ENCODE measurements at regions not wholly inside any gene's neighbourhood (a gene's known extent, or its start where the extent isn't known, plus 50 kb on each side); places are given as distances from the start of the nearest gene placed in this dataset.

DNA sequence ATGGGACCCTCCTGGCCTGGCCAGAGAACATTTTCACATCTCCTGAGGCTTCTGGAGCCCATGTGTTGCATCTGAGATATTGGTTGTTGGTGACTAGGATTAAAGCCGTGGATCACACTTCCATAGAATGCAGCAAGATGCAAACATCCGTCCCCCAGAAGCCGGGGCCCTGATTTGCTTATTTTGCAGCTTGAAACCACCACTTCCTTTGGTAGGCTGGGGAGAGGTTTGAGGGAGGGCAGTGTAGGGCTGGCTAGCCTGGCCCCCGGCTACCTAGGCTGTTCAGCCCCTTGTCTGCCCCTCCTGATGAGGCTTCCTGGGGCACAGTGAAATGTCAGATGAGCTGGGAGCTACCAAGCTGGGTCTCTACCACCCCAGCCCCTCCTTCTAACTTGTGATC lies 209.7 kb upstream of the PWP1 start:
- H3K27ac ChIP-seq (ENCODE audit: extremely low read depth, low read depth, low read length) = no peak overlapping the region
- TF ChIP-seq, protein P1, sequence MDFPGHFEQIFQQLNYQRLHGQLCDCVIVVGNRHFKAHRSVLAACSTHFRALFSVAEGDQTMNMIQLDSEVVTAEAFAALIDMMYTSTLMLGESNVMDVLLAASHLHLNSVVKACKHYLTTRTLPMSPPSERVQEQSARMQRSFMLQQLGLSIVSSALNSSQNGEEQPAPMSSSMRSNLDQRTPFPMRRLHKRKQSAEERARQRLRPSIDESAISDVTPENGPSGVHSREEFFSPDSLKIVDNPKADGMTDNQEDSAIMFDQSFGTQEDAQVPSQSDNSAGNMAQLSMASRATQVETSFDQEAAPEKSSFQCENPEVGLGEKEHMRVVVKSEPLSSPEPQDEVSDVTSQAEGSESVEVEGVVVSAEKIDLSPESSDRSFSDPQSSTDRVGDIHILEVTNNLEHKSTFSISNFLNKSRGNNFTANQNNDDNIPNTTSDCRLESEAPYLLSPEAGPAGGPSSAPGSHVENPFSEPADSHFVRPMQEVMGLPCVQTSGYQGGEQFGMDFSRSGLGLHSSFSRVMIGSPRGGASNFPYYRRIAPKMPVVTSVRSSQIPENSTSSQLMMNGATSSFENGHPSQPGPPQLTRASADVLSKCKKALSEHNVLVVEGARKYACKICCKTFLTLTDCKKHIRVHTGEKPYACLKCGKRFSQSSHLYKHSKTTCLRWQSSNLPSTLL (IDR thresholded peaks at IDR 0.05) = no peak
- TF ChIP-seq, protein P2, sequence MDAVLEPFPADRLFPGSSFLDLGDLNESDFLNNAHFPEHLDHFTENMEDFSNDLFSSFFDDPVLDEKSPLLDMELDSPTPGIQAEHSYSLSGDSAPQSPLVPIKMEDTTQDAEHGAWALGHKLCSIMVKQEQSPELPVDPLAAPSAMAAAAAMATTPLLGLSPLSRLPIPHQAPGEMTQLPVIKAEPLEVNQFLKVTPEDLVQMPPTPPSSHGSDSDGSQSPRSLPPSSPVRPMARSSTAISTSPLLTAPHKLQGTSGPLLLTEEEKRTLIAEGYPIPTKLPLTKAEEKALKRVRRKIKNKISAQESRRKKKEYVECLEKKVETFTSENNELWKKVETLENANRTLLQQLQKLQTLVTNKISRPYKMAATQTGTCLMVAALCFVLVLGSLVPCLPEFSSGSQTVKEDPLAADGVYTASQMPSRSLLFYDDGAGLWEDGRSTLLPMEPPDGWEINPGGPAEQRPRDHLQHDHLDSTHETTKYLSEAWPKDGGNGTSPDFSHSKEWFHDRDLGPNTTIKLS (IDR thresholded peaks at IDR 0.05; ENCODE audit: borderline replicate concordance, low read depth) = no peak
- no peak for TF ChIP-seq RFX5 (IDR thresholded peaks at IDR 0.05; ENCODE audit: low read depth, low read length)
- no peak for TF ChIP-seq STAT5B (CRISPR knock-in tag; IDR thresholded peaks at IDR 0.05)
- no peak for TF ChIP-seq BRD4 (IDR thresholded peaks at IDR 0.05)
- no peak for TF ChIP-seq ZNF316 (IDR thresholded peaks at IDR 0.05)
- TF ChIP-seq TGIF2 (CRISPR knock-in tag; IDR thresholded peaks at IDR 0.05) = no peak
- no peak for TF ChIP-seq RNF2 (IDR thresholded peaks at IDR 0.05)
- no peak for TF ChIP-seq MED1 (CRISPR knock-in tag; IDR thresholded peaks at IDR 0.05; ENCODE audit: borderline replicate concordance)
- TF ChIP-seq TCFL5 (CRISPR knock-in tag; conservative IDR thresholded peaks at IDR 0.05) = no peak
- TF ChIP-seq, protein P3, sequence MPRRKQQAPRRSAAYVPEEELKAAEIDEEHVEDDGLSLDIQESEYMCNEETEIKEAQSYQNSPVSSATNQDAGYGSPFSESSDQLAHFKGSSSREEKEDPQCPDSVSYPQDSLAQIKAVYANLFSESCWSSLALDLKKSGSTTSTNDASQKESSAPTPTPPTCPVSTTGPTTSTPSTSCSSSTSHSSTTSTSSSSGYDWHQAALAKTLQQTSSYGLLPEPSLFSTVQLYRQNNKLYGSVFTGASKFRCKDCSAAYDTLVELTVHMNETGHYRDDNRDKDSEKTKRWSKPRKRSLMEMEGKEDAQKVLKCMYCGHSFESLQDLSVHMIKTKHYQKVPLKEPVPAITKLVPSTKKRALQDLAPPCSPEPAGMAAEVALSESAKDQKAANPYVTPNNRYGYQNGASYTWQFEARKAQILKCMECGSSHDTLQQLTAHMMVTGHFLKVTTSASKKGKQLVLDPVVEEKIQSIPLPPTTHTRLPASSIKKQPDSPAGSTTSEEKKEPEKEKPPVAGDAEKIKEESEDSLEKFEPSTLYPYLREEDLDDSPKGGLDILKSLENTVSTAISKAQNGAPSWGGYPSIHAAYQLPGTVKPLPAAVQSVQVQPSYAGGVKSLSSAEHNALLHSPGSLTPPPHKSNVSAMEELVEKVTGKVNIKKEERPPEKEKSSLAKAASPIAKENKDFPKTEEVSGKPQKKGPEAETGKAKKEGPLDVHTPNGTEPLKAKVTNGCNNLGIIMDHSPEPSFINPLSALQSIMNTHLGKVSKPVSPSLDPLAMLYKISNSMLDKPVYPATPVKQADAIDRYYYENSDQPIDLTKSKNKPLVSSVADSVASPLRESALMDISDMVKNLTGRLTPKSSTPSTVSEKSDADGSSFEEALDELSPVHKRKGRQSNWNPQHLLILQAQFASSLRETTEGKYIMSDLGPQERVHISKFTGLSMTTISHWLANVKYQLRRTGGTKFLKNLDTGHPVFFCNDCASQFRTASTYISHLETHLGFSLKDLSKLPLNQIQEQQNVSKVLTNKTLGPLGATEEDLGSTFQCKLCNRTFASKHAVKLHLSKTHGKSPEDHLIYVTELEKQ (CRISPR knock-in tag; IDR thresholded peaks at IDR 0.05) = no peak
- TF ChIP-seq KDM4B (IDR thresholded peaks at IDR 0.05; ENCODE audit: borderline replicate concordance in 2 of 2, low read depth in 1 of 2) = no peak
- no peak for TF ChIP-seq ZFPM2 (CRISPR knock-in tag; IDR thresholded peaks at IDR 0.05)
- TF ChIP-seq, protein P4, sequence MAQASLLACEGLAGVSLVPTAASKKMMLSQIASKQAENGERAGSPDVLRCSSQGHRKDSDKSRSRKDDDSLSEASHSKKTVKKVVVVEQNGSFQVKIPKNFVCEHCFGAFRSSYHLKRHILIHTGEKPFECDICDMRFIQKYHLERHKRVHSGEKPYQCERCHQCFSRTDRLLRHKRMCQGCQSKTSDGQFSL (CRISPR knock-in tag; IDR thresholded peaks at IDR 0.05) = no peak
- TF ChIP-seq, protein P4 (tag; IDR thresholded peaks at IDR 0.05) = no peak
- no peak for TF ChIP-seq ZNF431 (CRISPR knock-in tag; IDR thresholded peaks at IDR 0.05)
- H3K27me3 ChIP-seq (ENCODE audit: control insufficient read depth in 2 of 2, insufficient read depth in 2 of 2, low read length in 2 of 2) = no peaks in the 10 kb centered on the region; a peak in 1 of 5 replicates
- H3K4me3 ChIP-seq = no peak overlapping the region
- WGBS (ENCODE audit: insufficient coverage, low coverage, missing lambda C conversion rate) = 2% methylated on average over 4 of the region's 4 CpGs
- intact Hi-C loops (cut with micrococcal nuclease) = no loop called here
- POLR2A ChIA-PET = no interaction called here
- no peaks in the 10 kb centered on the region for H3K4me1 ChIP-seq (replicated peaks in 1 of 2; ENCODE audit: control insufficient read depth in 2 of 2, insufficient read depth in 2 of 2, low read length in 2 of 2)
- H3K9me1 ChIP-seq (ENCODE audit: control insufficient read depth, insufficient read depth, low read length) = no peaks in the 10 kb centered on the region
- H3K9me3 ChIP-seq (replicated peaks; ENCODE audit: control insufficient read depth, insufficient read depth, low read depth, low read length) = no peaks in the 10 kb centered on the region
- no peaks in the 10 kb centered on the region for H3K36me3 ChIP-seq (ENCODE audit: control insufficient read depth, insufficient read depth, low read length)
- H3K4me2 ChIP-seq (ENCODE audit: insufficient read depth, low read length) = no peak overlapping the region
- FAIRE-seq (no peak), ATAC-seq (no peak), DNase-seq (ENCODE audit: extremely low read depth in 1 of 4, low spot score in 3 of 4) (no peak)
- CTCF ChIA-PET (ENCODE audit: low intra/inter-chr PET ratio) = no interaction called here
- no peaks in the 10 kb centered on the region; the same call in 1 of the 2 replicates for H4K20me1 ChIP-seq (replicated peaks; ENCODE audit: control insufficient read depth, insufficient read depth, low read length)
- in situ Hi-C loops (cut with MboI) = no loop called here
- no peak overlapping the region for H3K9ac ChIP-seq (ENCODE audit: insufficient read depth in 1 of 2, low read depth in 2 of 2, low read length in 2 of 2)
- BruUV-seq (replicated peaks) = no TSS peak
- H2AFZ ChIP-seq (ENCODE audit: low read depth, low read length) = no peak overlapping the region
- H3K79me2 ChIP-seq (ENCODE audit: control insufficient read depth, insufficient read depth, low read length) = no peaks in the 10 kb centered on the region
